ENCODE measurements at regions not wholly inside any gene's neighbourhood (a gene's known extent, or its start where the extent isn't known, plus 50 kb on each side); places are given as distances from the start of the nearest gene placed in this dataset.

- ATAC-seq (no peak), DNase-seq (no peak)
- Mint-ChIP-seq H3K4me3 (no peak overlapping the region), H3K27ac (no peak overlapping the region), H3K4me1 (peaks cover 40% of the 10 kb centered on the region), H3K36me3 (peaks cover 8% of the 10 kb centered on the region), H3K27me3 (no peaks in the 10 kb centered on the region), H3K9me3 (ENCODE audit: low read depth) (peaks cover 1% of the 10 kb centered on the region)
- CTCF ChIA-PET = no interaction called here
These were observed 115.2 kb upstream of the RAP1B start for GRCh38 chr12:68495336-68496070.

GRCh38 chr12:68497107-68497506 is 113.6 kb upstream of the RAP1B start:
- CTCF ChIA-PET = interaction anchor here (1.2 to 1.4 kb wide), 4 partner anchors 16 to 148 kb away, joined by 3 to 6 read pairs (median 3); no protein-coding TSS in a partner anchor
- DNase-seq (no peak), ATAC-seq (peak; percentile 69)
- Mint-ChIP-seq H3K4me1 (peaks cover 30% of the 10 kb centered on the region), H3K27ac (peak overlapping the region; percentile 86), H3K9me3 (ENCODE audit: low read depth) (no peaks in the 10 kb centered on the region), H3K4me3 (peak overlapping the region; percentile 58), H3K36me3 (peaks cover 7% of the 10 kb centered on the region), H3K27me3 (no peaks in the 10 kb centered on the region)

- Mint-ChIP-seq H3K4me1 (peaks cover 30% of the 10 kb centered on the region), H3K4me3 (peak overlapping the region; percentile 58), H3K27ac (peak overlapping the region; percentile 86), H3K27me3 (no peaks in the 10 kb centered on the region), H3K9me3 (ENCODE audit: low read depth) (no peaks in the 10 kb centered on the region), H3K36me3 (peaks cover 7% of the 10 kb centered on the region)
- peak; percentile 49 for DNase-seq
- ATAC-seq = peak; percentile 85
- CTCF ChIA-PET = interaction anchor here (1.1 to 1.4 kb wide), 5 partner anchors 17 to 148 kb away, joined by 3 to 6 read pairs (median 3); no protein-coding TSS in a partner anchor
These were observed 113.0 kb upstream of the RAP1B start for GRCh38 chr12:68497702-68498101.

- no peak overlapping the region for H3K27ac Mint-ChIP-seq
- no peak overlapping the region for H3K4me3 Mint-ChIP-seq
- H3K4me1 Mint-ChIP-seq = peaks cover 30% of the 10 kb centered on the region
- no peaks in the 10 kb centered on the region for H3K27me3 Mint-ChIP-seq
- ATAC-seq (no peak), DNase-seq (no peak)
- H3K9me3 Mint-ChIP-seq (ENCODE audit: low read depth) = no peaks in the 10 kb centered on the region
- H3K36me3 Mint-ChIP-seq = peaks cover 7% of the 10 kb centered on the region
- CTCF ChIA-PET = interaction anchor here (1.1 to 3.1 kb wide), 3 partner anchors 12 to 147 kb away, joined by 3 to 10 read pairs (median 3); no protein-coding TSS in a partner anchor
These were observed 112.0 kb upstream of the RAP1B start for GRCh38 chr12:68498736-68499135.

GRCh38 chr12:68499616-68500015 is 111.1 kb upstream of the RAP1B start:
- Mint-ChIP-seq H3K4me1 (peaks cover 30% of the 10 kb centered on the region), H3K27ac (no peak overlapping the region), H3K27me3 (no peaks in the 10 kb centered on the region), H3K9me3 (ENCODE audit: low read depth) (no peaks in the 10 kb centered on the region), H3K36me3 (peaks cover 5% of the 10 kb centered on the region), H3K4me3 (no peak overlapping the region)
- no peak for DNase-seq
- CTCF ChIA-PET = interaction anchor here (0.7 to 3.1 kb wide), 3 partner anchors 11 to 316 kb away, joined by 3 to 10 read pairs (median 3); no protein-coding TSS in a partner anchor
- no peak for ATAC-seq

GRCh38 chr12:68501226-68501625 is 109.5 kb upstream of the RAP1B start:
- H3K4me3 Mint-ChIP-seq = no peak overlapping the region
- H3K27ac Mint-ChIP-seq = no peak overlapping the region
- peaks cover 28% of the 10 kb centered on the region for H3K4me1 Mint-ChIP-seq
- ATAC-seq (no peak), DNase-seq (no peak)
- H3K36me3 Mint-ChIP-seq = peaks cover 7% of the 10 kb centered on the region
- CTCF ChIA-PET = interaction anchor here (1.2 to 3.1 kb wide), 2 partner anchors 10 to 57 kb away, joined by 3 to 10 read pairs; no protein-coding TSS in a partner anchor
- no peaks in the 10 kb centered on the region for H3K27me3 Mint-ChIP-seq
- no peaks in the 10 kb centered on the region for H3K9me3 Mint-ChIP-seq (ENCODE audit: low read depth)

- Mint-ChIP-seq H3K36me3 (peaks cover 7% of the 10 kb centered on the region), H3K9me3 (ENCODE audit: low read depth) (no peaks in the 10 kb centered on the region), H3K4me3 (no peak overlapping the region), H3K27ac (no peak overlapping the region), H3K27me3 (no peaks in the 10 kb centered on the region), H3K4me1 (peaks cover 5% of the 10 kb centered on the region)
- ATAC-seq = no peak
- no peak for DNase-seq
- CTCF ChIA-PET = no interaction called here
These were observed 104.7 kb upstream of the RAP1B start for GRCh38 chr12:68505970-68506369.

- no peak overlapping the region for H3K27ac Mint-ChIP-seq
- CTCF ChIA-PET = no interaction called here
- no peaks in the 10 kb centered on the region for H3K9me3 Mint-ChIP-seq (ENCODE audit: low read depth)
- DNase-seq (no peak), ATAC-seq (no peak)
- H3K36me3 Mint-ChIP-seq = peaks cover 7% of the 10 kb centered on the region
- peaks cover 5% of the 10 kb centered on the region for H3K4me1 Mint-ChIP-seq
- no peaks in the 10 kb centered on the region for H3K27me3 Mint-ChIP-seq
- H3K4me3 Mint-ChIP-seq = no peak overlapping the region
These were observed 104.1 kb upstream of the RAP1B start for GRCh38 chr12:68506619-68507018.

GRCh38 chr12:68507657-68508056 is 103.0 kb upstream of the RAP1B start:
- H3K4me1 Mint-ChIP-seq = peaks cover 5% of the 10 kb centered on the region
- no peak overlapping the region for H3K27ac Mint-ChIP-seq
- H3K36me3 Mint-ChIP-seq = peaks cover 7% of the 10 kb centered on the region
- ATAC-seq (no peak), DNase-seq (no peak)
- peaks cover 3% of the 10 kb centered on the region for H3K9me3 Mint-ChIP-seq (ENCODE audit: low read depth)
- no peak overlapping the region for H3K4me3 Mint-ChIP-seq
- CTCF ChIA-PET = no interaction called here
- H3K27me3 Mint-ChIP-seq = no peaks in the 10 kb centered on the region

GRCh38 chr12:68508576-68508975 is 102.1 kb upstream of the RAP1B start:
- no peak for DNase-seq
- Mint-ChIP-seq H3K27me3 (no peaks in the 10 kb centered on the region), H3K4me3 (no peak overlapping the region), H3K36me3 (peaks cover 8% of the 10 kb centered on the region), H3K9me3 (ENCODE audit: low read depth) (peaks cover 4% of the 10 kb centered on the region), H3K27ac (no peak overlapping the region), H3K4me1 (peaks cover 5% of the 10 kb centered on the region)
- CTCF ChIA-PET = no interaction called here
- ATAC-seq = no peak

GRCh38 chr12:68509242-68509641 is 101.5 kb upstream of the RAP1B start:
- Mint-ChIP-seq H3K4me1 (peaks cover 5% of the 10 kb centered on the region), H3K4me3 (no peak overlapping the region), H3K36me3 (peaks cover 9% of the 10 kb centered on the region), H3K9me3 (ENCODE audit: low read depth) (peaks cover 4% of the 10 kb centered on the region), H3K27ac (no peak overlapping the region), H3K27me3 (no peaks in the 10 kb centered on the region)
- ATAC-seq (no peak), DNase-seq (no peak)
- CTCF ChIA-PET = no interaction called here

- no peak overlapping the region for H3K4me3 Mint-ChIP-seq
- CTCF ChIA-PET = interaction anchor here (2.6 kb wide), 1 partner anchor 10 kb away, joined by 10 read pairs; no protein-coding TSS in a partner anchor
- no peak overlapping the region for H3K27ac Mint-ChIP-seq
- peaks cover 9% of the 10 kb centered on the region for H3K36me3 Mint-ChIP-seq
- H3K9me3 Mint-ChIP-seq (ENCODE audit: low read depth) = peaks cover 4% of the 10 kb centered on the region
- H3K4me1 Mint-ChIP-seq = peaks cover 5% of the 10 kb centered on the region
- no peak for DNase-seq
- no peak for ATAC-seq
- H3K27me3 Mint-ChIP-seq = no peaks in the 10 kb centered on the region
These were observed 100.3 kb upstream of the RAP1B start for GRCh38 chr12:68510397-68510796.

GRCh38 chr12:68514807-68515411 is 95.8 kb upstream of the RAP1B start:
- Mint-ChIP-seq H3K9me3 (ENCODE audit: low read depth) (peaks cover 4% of the 10 kb centered on the region), H3K4me3 (no peak overlapping the region), H3K27me3 (no peaks in the 10 kb centered on the region), H3K27ac (no peak overlapping the region), H3K36me3 (peaks cover 2% of the 10 kb centered on the region), H3K4me1 (no peaks in the 10 kb centered on the region)
- CTCF ChIA-PET = no interaction called here
- DNase-seq = no peak
- no peak for ATAC-seq

GRCh38 chr12:68515793-68516192 is 94.9 kb upstream of the RAP1B start:
- CTCF ChIA-PET = no interaction called here
- Mint-ChIP-seq H3K27ac (no peak overlapping the region), H3K27me3 (no peaks in the 10 kb centered on the region), H3K4me3 (no peak overlapping the region), H3K9me3 (ENCODE audit: low read depth) (peaks cover 4% of the 10 kb centered on the region), H3K36me3 (peaks cover 2% of the 10 kb centered on the region), H3K4me1 (no peaks in the 10 kb centered on the region)
- no peak for DNase-seq
- no peak for ATAC-seq
